HepG2 (cell line): ENCODE measurements at regions not wholly inside any gene's neighbourhood (a gene's known extent, or its start where the extent isn't known, plus 50 kb on each side); places are given as distances from the start of the nearest gene placed in this dataset.

Source experiments
- CTCF ChIP-seq: sonication (generic); formaldehyde crosslinking; IDR thresholded peaks from 2 replicates; pipeline ENCODE4 v1.5.0; 2020; ENCODE audit warnings: mild to moderate bottlenecking, missing genetic modification reagents, moderate library complexity
- ESRRA ChIP-seq: sonication (generic); formaldehyde crosslinking; IDR thresholded peaks from 2 replicates; pipeline ENCODE4 v1.5.1; 2020; ENCODE audit warnings: mild to moderate bottlenecking, low read depth, missing genetic modification reagents
- NONO ChIP-seq, 2 experiments: fragments of 450-650 bp in 1 of 2; sonication (generic) in 1 of 2; formaldehyde crosslinking in 1 of 2; IDR thresholded peaks in 1 of 2; conservative IDR thresholded peaks in 1 of 2; 2 replicates each; pipeline versions ENCODE4 v1.6.1 to v1.8.0; 2017 to 2022; ENCODE audit warnings: mild to moderate bottlenecking in 1 of 2, missing genetic modification reagents in 1 of 2, moderate library complexity in 1 of 2
- ZNF619 ChIP-seq: sonication (generic); formaldehyde crosslinking; IDR thresholded peaks from 2 replicates; pipeline ENCODE4 v1.4.0; 2020; ENCODE audit warnings: mild to moderate bottlenecking, missing genetic modification reagents
- ZSCAN31 ChIP-seq: sonication (generic); formaldehyde crosslinking; IDR thresholded peaks from 2 replicates; pipeline ENCODE4 v1.5.0; 2020; ENCODE audit warnings: low read depth, mild to moderate bottlenecking, missing genetic modification reagents

DNA sequence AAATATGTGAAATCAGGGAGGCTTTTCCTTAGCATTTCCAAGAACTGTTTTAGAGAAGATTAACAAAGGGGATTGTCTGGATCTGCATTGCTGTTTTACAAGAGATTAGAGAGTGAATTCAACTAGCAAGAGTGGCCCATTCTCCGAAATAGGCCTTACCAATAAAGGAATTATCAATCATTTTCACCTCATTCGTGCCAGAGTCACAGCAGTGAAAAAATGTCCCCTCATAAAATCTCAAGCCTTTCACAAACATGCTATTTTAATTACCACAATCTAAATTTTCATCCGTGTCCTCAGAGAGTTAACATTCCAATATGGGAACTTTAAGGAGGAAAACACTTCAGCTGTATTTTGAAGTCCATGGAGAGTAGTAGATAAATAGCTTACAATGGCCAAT is 979.6 kb downstream of the RPA4 start:
- TF ChIP-seq ZSCAN31: no peak
- no peak for TF ChIP-seq NONO (IDR thresholded peaks at IDR 0.05)
- TF ChIP-seq NONO (CRISPR knock-in tag; conservative IDR thresholded peaks at IDR 0.05): no peak
- TF ChIP-seq CTCF (CRISPR knock-in tag): no peak
- no peak for TF ChIP-seq ZNF619 (CRISPR knock-in tag)
- TF ChIP-seq ESRRA (CRISPR knock-in tag): no peak
